Upper lobe of left lung (tissue), 6 donors: ENCODE measurements at regions not wholly inside any gene's neighbourhood (a gene's known extent, or its start where the extent isn't known, plus 50 kb on each side); places are given as distances from the start of the nearest gene placed in this dataset.

Experiments
- ATAC-seq, 2 donors: fragments of 200-7000 bp; cut with Tn5 transposase; one replicate each; pipeline ENCODE4 v1.9.1; 2022; ENCODE audit warnings: mild to moderate bottlenecking in 2 of 2, moderate library complexity in 2 of 2; ENCODE audit not compliant: low FRiP score in 2 of 2
- DNase-seq, 2 donors: peaks; one replicate each; pipeline ENCODE4 v3.0.0-alpha.2; 2019 to 2020
- H3K27ac ChIP-seq, 4 donors: fragments of 200-600 bp; sonication (generic); one replicate each; pipeline ENCODE4 v1.5.1; 2016 to 2019
- H3K27me3 ChIP-seq, 4 donors: fragments of 200-600 bp; sonication (generic); one replicate each; pipeline ENCODE4 v1.5.1; 2017 to 2019
- H3K36me3 ChIP-seq, 4 donors: fragments of 200-600 bp; sonication (generic); one replicate each; pipeline ENCODE4 v1.5.1; 2016 to 2019
- H3K4me1 ChIP-seq, 4 donors: fragments of 200-600 bp; sonication (generic); one replicate each; pipeline ENCODE4 v1.5.1; 2018 to 2019
- H3K4me3 ChIP-seq, 4 donors: fragments of 200-600 bp; sonication (generic); one replicate each; pipeline ENCODE4 v1.5.1; 2017 to 2019; ENCODE audit warnings: mild to moderate bottlenecking in 2 of 4, moderate library complexity in 1 of 4
- H3K9me3 ChIP-seq, 4 donors: fragments of 200-600 bp; sonication (generic); one replicate each; pipeline ENCODE4 v1.5.1; 2018 to 2019
- EP300 ChIP-seq, 4 donors: sonication (generic); formaldehyde crosslinking; IDR thresholded peaks; one replicate each; pipeline ENCODE4 v1.5.1; 2017; ENCODE audit warnings: antibody characterized with exemption in 4 of 4, control low read depth in 2 of 4
- POLR2A ChIP-seq, 4 donors: fragments of 450-650 bp; IDR thresholded peaks; one replicate each; pipeline ENCODE4 v1.5.1; 2016 to 2017; ENCODE audit warnings: antibody characterized with exemption in 4 of 4, mild to moderate bottlenecking in 2 of 4
- POLR2AphosphoS5 ChIP-seq, 2 donors: sonication (generic); formaldehyde crosslinking; IDR thresholded peaks; one replicate each; pipeline ENCODE4 v1.5.1; 2017; ENCODE audit warnings: antibody characterized with exemption in 2 of 2
- WGBS, 2 donors: methylation state at CpG; one replicate each; pipeline ENCODE4 v1.1.5; 2017 to 2018; 5-methylcytosine and 5-hydroxymethylcytosine counted together
- TF ChIP-seq, protein P1 (sequence below), 6 experiments: fragments of 450-650 bp in 4 of 6; fragments of 200-600 bp in 2 of 6; sonication (generic) in 2 of 6; IDR thresholded peaks; one replicate each; pipeline ENCODE4 v1.5.1; 2016 to 2019; ENCODE audit warnings: antibody characterized with exemption in 6 of 6
- donor health status: DM: no; HTN: no; CAD: no; lungs with moderate emphysema.
- donor health status: DM: no; HTN: yes; CAD: no; lungs with severe emphysema.

DNA sequence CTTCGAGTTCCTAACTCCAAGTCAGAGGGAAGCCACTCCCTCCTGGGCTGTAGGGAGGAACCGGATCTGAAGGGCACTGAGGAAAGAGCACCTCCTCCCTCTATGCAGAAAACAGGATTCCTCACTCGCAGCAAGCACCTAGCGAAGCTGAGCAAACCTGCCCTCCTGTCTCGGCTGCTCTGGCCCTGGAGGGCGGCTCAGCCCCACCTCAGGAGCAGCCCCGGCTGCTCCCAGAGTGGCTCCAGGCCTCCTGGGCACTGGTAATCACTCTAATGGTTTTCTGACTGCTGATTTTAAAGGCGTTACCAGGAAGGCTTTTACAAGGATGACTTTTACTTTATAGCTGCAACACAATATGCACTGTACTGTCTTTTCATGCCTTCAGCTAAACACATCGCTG lies 312.5 kb downstream of the TEX29 start:
- TF ChIP-seq EP300 (IDR thresholded peaks at IDR 0.05) (no peak), POLR2A (IDR thresholded peaks at IDR 0.05) (no peak), POLR2AphosphoS5 (IDR thresholded peaks at IDR 0.05) (no peak)
- TF ChIP-seq, protein P1, sequence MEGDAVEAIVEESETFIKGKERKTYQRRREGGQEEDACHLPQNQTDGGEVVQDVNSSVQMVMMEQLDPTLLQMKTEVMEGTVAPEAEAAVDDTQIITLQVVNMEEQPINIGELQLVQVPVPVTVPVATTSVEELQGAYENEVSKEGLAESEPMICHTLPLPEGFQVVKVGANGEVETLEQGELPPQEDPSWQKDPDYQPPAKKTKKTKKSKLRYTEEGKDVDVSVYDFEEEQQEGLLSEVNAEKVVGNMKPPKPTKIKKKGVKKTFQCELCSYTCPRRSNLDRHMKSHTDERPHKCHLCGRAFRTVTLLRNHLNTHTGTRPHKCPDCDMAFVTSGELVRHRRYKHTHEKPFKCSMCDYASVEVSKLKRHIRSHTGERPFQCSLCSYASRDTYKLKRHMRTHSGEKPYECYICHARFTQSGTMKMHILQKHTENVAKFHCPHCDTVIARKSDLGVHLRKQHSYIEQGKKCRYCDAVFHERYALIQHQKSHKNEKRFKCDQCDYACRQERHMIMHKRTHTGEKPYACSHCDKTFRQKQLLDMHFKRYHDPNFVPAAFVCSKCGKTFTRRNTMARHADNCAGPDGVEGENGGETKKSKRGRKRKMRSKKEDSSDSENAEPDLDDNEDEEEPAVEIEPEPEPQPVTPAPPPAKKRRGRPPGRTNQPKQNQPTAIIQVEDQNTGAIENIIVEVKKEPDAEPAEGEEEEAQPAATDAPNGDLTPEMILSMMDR (IDR thresholded peaks at IDR 0.05), result no peak
- Histone ChIP-seq H3K27ac (no peak overlapping the region), H3K4me1 (no peaks in the 10 kb centered on the region), H3K9me3 (no peaks in the 10 kb centered on the region), H3K27me3 (no peaks in the 10 kb centered on the region), H3K4me3 (no peak overlapping the region), H3K36me3 (no peaks in the 10 kb centered on the region)
- ATAC-seq, result no peak
- WGBS, 2 donors, result 39 to 43% methylated on average over 9 of the region's 9 CpGs
- DNase-seq, result no peak

DNA sequence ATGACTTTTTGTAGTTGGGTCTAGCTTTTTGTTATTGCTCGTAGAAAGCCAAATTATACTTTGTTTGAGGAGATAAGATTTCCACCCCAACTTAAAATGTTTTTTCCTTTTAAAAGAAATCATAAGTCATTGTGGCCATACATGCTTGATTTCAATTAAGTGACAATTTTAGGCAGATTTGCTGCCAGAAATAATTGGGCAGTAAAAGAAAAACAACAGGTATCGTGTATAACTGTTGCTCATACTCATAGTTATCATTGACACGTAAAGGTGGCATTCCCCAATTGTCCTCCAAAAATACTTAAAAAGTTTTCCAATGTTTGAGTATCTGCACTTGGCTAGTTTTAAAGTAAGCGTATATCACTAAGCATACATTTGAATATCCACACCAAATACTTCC lies 313.0 kb downstream of the TEX29 start:
- Histone ChIP-seq H3K4me3 (no peak overlapping the region), H3K9me3 (no peaks in the 10 kb centered on the region), H3K36me3 (no peaks in the 10 kb centered on the region), H3K4me1 (no peaks in the 10 kb centered on the region), H3K27me3 (no peaks in the 10 kb centered on the region), H3K27ac (no peak overlapping the region)
- no peak for DNase-seq
- no peak for ATAC-seq
- WGBS, 2 donors, result 74 to 77% methylated on average over 4 of the region's 4 CpGs
- TF ChIP-seq, protein P1 (IDR thresholded peaks at IDR 0.05), result no peak
- no peak for TF ChIP-seq POLR2AphosphoS5 (IDR thresholded peaks at IDR 0.05)
- no peak for TF ChIP-seq EP300 (IDR thresholded peaks at IDR 0.05)
- TF ChIP-seq POLR2A (IDR thresholded peaks at IDR 0.05), result no peak

DNA sequence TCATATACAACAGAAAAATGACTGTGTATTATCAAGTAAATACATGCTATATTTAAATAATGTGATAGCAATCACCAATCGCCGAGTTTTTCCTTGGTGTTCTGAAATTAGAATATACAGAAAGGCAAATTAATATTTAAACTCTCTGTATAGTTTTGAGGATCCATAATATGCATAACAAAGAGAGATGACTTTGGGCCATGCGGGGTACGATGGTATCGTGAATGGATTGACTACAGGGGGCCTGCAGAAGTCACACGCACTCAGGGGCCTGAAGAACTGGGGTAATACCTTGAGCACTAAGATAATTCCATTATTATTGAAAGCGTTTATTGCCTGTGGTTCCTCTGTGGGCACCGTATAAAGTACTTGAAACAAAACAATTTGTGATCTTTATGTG lies 314.0 kb downstream of the TEX29 start:
- ATAC-seq, result no peak
- WGBS, 2 donors, result 77 to 88% methylated on average over 8 of the region's 8 CpGs

DNA sequence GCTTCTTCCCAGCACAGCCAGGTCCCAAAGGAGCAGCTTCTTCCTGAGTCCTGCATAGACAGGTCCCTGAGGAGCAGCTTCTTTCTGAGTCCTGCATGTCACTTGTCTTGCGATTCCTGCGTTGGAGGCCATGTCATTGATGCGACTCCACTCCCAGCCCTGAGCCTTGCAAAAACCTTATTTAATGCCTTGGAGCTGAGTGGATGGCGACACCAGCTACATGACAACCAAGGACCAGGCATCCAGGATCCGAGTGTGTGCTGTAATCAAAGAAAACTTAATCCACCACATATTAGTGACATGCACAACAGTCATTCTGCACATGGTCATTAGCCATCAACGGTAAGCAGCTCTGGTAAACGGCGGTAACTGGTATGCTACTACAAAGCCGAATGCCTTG lies 315.8 kb downstream of the TEX29 start:
- H3K36me3 ChIP-seq, result no peaks in the 10 kb centered on the region
- DNase-seq (no peak), ATAC-seq (no peak)
- no peaks in the 10 kb centered on the region for H3K27me3 ChIP-seq
- H3K4me3 ChIP-seq, result no peak overlapping the region
- no peak for TF ChIP-seq POLR2A (IDR thresholded peaks at IDR 0.05)
- TF ChIP-seq POLR2AphosphoS5 (IDR thresholded peaks at IDR 0.05), result no peak
- TF ChIP-seq, protein P1 (IDR thresholded peaks at IDR 0.05), result no peak
- no peak for TF ChIP-seq EP300 (IDR thresholded peaks at IDR 0.05)
- no peak overlapping the region for H3K27ac ChIP-seq
- H3K9me3 ChIP-seq, result no peaks in the 10 kb centered on the region
- 89 to 93% methylated on average over 6 to 9 of the region's 9 CpGs for WGBS, 2 donors
- no peaks in the 10 kb centered on the region for H3K4me1 ChIP-seq

More for the DNA sequence above, 314.0 kb downstream of the TEX29 start:
- Histone ChIP-seq H3K4me1 (no peaks in the 10 kb centered on the region), H3K9me3 (no peaks in the 10 kb centered on the region), H3K36me3 (no peaks in the 10 kb centered on the region), H3K4me3 (no peak overlapping the region), H3K27me3 (no peaks in the 10 kb centered on the region), H3K27ac (no peak overlapping the region)
- no peak for DNase-seq
- TF ChIP-seq, protein P1 (IDR thresholded peaks at IDR 0.05), result no peak
- TF ChIP-seq EP300 (IDR thresholded peaks at IDR 0.05) (no peak), POLR2AphosphoS5 (IDR thresholded peaks at IDR 0.05) (no peak), POLR2A (IDR thresholded peaks at IDR 0.05) (no peak)

DNA sequence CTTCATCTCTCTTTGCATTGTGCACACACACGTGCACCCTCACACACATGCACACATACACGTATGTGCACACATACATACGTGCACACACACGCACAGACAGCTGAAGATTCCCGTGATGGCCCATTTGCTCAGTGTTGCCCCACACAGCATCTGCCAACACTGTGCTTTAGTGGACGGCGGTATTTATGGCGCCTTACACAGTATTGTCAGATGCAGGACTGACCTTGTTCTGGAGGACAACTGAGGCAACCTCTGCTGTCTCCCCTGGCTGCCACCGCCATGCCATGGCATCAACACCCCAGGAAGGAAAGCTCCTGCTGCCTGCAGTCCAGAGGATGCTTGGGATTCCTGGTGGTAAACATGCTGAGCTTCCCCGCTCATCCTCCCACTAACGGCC lies 316.4 kb downstream of the TEX29 start:
- no peaks in the 10 kb centered on the region for H3K27me3 ChIP-seq
- no peak for ATAC-seq
- H3K4me1 ChIP-seq, result no peaks in the 10 kb centered on the region
- no peaks in the 10 kb centered on the region for H3K9me3 ChIP-seq
- TF ChIP-seq EP300 (IDR thresholded peaks at IDR 0.05) (no peak), POLR2A (IDR thresholded peaks at IDR 0.05) (no peak), POLR2AphosphoS5 (IDR thresholded peaks at IDR 0.05) (no peak)
- TF ChIP-seq, protein P1 (IDR thresholded peaks at IDR 0.05), result no peak
- no peak overlapping the region for H3K27ac ChIP-seq
- no peaks in the 10 kb centered on the region for H3K36me3 ChIP-seq
- no peak for DNase-seq
- 79 to 82% methylated on average over 11 of the region's 11 CpGs for WGBS, 2 donors
- no peak overlapping the region for H3K4me3 ChIP-seq
